ENCODE measurements at regions not wholly inside any gene's neighbourhood (a gene's known extent, or its start where the extent isn't known, plus 50 kb on each side); places are given as distances from the start of the nearest gene placed in this dataset.

DNA sequence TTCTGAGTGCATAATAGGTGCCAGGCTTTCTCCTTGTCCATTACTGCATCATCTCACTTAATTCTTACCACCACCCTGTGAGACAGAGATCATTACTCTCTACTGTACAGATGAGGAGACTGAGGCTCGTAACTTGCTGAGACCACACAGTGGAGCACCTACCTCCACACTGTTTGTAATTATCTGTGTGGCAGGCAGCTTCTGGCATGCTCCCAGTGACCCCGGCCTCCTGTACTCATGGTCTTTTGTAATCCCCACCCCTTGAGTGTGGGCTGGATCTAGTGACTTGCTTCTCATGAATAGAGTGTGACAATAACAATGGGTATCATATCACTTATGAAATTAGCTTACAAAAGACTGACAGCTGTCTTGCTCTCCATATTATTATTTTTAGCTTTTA is 407.3 kb downstream of the MATN1 start:
- DNase-seq (ENCODE audit: low read depth): no peak

DNA sequence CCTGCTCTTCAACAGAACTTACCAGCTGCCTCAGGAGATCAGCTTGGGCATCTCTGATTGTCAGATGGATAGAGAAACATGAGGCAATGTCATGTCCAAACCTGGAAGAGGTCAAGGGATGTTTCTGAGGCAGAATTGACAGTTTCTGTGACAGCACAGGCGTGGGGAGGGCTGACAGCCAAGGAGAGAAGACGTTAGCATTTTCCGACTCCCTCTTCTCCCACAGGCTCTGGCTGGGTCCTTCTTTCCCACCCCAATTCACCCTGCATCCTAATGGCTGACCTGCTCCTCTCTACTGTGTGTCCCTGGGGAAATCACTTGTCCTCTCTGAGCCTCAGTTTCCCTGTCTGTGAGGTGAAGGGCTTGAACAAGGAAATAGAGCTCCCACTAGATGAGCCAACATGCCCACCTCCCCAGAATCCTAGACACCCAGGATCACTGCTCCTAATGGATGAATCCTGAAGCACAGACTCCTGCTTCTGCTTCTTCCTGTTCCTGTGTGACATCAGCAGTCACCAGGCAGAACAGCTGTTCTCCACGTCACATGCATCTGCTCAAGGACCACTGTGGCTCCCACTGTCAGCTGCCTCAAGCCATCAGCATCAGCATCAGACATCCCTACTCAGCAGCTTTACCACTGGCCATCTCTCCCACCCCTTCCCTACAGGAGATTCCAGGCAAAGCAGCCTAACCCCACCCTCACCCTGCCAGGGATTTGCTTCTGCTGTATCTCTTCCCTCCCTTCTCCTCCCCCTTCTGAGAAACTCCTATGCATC is 408.0 kb downstream of the MATN1 start:
- DNase-seq (ENCODE audit: low read depth): no peak

DNA sequence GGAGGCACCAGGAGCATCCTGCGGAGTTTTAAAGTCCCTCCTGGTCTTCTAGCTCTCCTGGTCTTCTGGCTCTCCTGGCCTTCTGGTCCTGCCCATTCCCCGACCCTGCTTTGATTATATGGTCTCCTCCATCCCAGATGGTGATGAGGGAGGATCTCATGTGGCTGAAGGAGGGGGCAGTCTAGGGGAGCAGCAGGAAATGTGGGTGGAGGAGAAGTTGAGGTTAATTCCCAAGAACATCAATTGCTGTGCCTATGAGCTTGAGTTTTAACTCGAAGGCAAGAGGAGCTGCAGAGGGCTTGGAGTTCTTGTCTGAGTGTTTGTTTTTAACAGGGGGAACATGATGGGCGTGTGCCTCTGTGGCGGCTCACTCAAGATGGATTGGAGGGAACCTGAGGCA is 408.8 kb downstream of the MATN1 start:
- DNase-seq (ENCODE audit: low read depth): no peak

DNA sequence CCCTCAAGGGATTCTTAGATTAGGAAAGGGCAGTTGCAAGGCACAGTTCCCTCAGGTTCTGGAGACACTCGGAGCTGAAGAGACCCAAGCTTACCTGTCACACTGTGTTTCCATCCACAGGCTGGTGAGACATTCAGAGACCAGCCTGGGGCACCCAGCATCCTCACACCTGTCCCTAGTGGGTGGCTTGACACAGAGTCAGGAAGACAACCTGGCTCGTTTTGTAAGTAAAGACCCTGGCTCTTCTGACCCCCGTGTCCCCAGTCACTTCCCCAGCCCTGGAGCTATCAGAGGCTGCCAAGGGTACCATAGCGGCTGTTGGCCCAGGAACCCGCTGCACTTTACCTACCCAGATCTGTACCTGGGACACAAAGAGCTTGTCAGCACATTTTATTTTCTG is 409.8 kb downstream of the MATN1 start:
- no peak for DNase-seq (ENCODE audit: low read depth)

DNA sequence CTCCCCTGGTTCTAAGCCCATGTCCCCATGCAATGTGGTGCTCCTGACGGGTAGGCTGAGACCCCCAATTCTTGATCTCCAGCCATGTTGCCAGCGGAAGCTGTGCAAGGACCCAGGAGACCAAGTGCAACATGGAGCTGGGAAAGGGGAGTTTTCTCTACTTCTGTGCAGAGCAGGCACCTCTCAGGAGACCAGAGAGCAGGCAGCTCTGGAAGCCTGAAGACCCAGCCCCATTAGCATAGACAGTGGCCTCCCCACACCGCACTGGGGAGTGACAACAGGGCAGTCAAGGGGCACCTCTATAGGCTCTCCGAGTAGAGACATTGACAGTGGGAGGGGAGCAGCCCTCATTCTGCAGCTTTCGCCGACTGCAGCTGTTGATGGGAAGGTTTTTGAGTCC is 410.2 kb downstream of the MATN1 start:
- no peak for DNase-seq (ENCODE audit: low read depth)

DNA sequence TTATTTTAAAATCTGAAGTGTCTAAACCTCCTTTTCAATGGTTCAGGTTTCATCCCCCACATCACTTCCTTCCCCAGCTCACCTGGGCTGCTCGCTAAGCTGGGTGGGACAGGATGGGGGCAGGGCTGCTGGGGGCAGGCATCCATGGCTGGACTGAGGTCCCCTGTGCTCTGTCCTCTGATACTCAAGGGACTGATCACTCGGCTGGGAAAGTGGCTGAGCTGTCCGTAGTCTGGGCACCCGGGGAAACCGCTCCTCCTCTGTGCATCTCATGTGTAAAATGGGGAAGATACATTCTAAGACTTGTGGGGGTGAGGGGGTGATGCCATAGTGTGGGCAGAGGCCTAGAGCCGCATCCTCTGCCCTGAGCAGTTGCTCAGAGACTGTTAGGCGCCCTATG is 411.2 kb downstream of the MATN1 start:
- DNase-seq (ENCODE audit: low read depth): no peak

DNA sequence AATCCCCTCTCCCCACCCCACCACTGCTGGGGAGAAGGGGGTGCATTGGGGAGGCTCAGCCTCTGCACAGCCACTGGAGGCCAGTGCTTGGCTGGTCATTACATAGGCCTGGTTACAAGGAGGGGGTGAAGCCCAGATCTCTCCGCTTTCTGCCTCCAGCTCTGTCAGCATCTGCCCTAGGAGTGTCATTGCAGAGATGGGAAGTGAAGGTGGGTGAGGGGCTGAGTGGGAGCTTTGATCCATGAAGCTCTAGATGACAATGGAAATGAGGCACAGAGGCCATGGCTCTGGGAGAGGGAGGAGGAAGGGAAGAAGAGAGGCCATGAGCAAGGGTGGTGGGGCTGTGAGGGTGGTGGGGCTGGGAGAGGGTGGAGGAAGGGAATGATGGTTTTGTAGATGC is 411.6 kb downstream of the MATN1 start:
- no peak for DNase-seq (ENCODE audit: low read depth)

DNA sequence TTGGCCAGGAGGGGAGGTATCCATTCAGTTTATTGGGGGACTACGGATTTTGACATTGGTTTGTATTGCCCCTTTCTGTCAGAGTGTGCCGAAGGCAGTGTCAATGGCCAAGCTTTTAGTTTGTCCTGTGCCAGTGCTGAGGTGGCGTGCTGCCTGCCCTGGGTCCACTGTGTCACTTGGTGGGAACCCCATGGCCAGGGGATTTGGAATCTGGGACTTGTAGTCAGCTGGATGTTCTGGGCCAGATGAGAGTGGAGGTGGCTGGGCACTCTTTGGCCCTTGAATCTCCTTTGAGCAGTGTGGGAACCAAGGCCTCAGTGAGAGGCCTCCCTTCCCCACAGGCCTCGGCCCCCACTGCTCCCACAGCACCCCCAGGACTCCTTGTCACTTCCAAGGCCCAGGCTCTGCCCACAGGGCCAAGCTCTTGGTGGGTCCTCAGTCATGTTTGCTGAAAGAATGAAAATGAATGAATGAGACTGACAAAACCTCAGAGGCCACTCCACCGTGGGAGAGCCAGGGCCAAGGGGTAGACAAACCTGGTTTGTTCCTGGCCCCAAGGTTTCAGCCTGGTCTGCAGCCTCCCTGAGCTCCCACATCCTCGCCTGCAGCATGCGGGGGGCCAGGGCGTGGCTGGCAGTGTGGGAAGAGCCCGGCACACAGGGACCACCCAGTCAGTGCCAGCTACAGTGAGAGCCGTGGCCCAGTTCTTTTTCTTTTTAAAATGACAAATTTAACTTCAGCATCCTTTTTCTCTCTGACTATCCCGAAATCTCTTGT is 412.2 kb downstream of the MATN1 start:
- no peak for DNase-seq (ENCODE audit: low read depth)

DNA sequence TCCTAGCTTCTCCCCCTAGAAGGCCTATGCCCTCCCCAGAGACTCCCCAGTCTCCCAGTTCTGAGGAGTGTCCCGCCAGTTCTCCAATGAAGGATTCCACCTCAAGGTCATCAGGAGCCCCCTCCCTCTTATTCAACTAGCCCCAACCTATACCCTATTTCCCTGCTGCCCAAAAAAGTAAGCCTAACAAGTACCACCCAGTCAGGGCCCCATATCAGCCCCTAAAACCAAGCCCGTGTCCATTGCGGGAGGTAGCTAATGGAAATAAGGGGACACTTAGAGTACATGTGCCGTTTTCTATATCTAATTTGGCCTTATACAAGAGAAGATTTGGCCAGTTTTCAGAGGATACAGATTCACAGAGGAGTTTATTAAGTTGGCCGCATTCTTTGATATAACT is 416.2 kb downstream of the MATN1 start:
- DNase-seq (ENCODE audit: low read depth): no peak

DNA sequence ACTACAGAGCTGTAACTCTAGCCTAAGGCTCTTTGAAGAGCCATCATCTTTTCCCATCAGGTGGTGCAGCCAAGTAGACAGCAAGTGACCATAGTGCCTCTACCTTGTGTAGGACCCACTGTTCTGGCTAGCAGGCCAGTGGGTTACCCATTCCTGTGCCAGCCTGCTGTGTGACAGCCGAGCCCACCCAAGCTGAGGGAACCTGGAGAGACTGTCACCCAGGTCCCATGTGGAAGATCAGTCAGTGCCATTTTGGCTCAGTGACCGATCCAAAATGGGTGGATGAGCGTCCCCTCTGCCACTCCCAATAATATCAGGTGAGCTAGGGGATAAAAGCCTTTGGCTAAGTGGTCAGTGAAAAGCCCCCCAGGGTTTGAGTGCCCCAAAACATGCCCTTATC is 417.9 kb downstream of the MATN1 start:
- no peak for DNase-seq (ENCODE audit: low read depth)

DNA sequence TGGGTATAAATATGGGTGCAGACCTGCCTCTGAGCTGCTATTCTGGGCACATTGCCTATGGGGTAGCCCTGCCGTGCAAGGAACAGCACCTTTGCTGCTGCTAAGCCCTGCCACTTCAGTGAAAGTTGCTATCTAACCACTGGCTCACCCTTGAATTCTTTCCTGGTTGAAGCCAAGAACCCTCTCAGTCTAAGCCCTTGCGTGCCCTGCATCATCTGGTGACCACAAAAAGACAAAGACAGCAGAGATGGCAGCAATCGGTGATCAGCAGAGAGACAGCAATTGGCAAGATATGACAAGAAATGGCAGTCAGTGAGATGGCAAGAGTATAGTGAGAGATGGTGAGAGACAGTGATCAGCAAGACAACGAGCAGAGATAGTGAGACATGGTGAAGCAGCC is 418.3 kb downstream of the MATN1 start:
- DNase-seq (ENCODE audit: low read depth): no peak

DNA sequence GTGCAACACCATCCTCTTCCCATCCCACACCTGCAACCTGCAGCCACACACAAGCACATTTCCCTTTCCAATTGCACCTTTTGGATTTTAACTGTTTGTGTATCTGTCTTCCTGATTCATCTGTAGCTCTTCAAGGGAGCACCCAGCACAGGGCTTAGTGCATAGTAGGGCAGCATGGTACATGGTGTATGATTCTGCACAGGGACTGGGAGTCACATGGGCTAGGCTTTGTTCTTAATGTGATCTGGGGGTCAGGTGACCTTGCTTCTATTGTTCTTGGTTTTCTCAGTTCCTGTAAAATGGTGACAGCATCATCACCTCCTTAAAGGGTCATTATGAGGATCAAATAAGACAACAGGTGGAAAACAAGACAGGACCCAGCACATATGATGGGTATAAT is 419.3 kb downstream of the MATN1 start:
- DNase-seq (ENCODE audit: low read depth): no peak

DNA sequence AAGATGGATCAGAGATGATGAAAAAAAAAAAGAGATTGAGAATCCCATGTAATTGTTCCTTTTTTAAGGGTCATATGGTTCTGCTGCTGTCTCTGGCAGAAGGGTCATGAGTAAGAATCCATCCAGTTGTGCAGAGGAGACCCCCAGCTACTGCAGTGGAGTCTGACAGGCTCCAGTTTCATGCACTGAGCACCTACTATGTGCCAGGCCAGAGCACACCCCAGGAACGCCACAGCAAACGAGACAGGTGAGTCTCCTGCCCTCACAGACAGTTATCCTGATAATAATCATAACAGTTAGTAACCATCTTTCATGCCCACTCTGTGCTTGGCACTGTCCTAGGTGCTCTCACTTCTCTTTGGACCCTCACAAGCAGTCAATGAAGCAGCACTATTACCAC is 420.0 kb downstream of the MATN1 start:
- DNase-seq (ENCODE audit: low read depth): no peak

DNA sequence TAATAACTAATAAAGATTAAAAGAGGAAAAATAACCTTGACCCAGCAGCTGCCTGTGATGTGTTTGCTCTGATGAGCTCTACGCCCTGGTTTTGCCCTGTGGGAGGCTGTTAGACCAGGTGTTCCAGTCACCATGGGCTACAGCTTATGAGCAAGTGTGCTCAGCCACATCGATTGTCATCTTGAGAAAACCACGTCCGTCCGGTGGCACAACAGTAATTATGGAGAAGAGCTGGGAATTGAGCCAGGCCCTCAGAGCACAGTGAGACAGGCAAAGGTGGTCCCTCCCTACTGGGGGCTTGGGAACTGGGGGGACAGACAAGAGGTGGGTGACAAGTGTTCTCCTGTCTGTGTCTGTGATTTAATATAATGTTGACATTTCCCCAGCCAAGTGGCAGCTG is 420.5 kb downstream of the MATN1 start:
- no peak for DNase-seq (ENCODE audit: low read depth)

DNA sequence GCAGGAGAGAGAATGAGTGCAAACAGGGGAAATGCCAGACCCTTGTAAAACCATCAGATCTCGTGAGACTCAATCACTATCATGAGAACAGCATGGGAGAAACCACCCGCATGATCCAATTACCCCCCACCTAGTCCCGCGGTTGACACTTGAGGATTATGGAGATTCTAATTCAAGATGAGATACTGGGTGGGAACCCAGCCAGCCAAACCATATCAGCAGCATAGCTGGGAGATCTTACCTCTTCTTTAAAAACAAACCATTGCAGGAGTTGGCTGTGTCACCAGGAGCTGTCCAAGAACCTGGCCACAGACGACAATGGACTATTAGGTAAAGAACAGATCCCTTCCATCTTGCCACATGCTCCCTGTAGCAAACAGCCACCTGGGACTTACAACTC is 422.7 kb downstream of the MATN1 start:
- no peak for DNase-seq (ENCODE audit: low read depth)

DNA sequence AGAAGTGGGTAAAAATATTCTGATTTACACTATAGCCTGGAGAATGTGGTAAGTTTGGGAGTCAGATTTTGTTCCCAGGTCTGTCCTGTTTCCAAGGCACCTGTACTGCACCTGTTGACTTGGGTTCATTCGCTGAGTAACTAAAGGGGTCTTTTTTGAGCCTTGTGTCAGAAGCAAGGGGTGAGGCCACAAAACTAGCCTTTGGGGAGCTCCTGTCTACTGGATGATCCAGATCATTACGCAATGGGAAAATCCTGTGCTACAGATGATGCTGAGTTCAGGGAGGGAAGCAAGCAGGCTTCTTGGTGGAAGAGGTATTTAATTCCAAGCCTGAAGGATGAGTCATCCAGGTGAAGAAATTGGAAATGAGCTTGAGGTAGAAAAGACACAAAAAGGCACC is 424.0 kb downstream of the MATN1 start:
- DNase-seq (ENCODE audit: low read depth): no peak

DNA sequence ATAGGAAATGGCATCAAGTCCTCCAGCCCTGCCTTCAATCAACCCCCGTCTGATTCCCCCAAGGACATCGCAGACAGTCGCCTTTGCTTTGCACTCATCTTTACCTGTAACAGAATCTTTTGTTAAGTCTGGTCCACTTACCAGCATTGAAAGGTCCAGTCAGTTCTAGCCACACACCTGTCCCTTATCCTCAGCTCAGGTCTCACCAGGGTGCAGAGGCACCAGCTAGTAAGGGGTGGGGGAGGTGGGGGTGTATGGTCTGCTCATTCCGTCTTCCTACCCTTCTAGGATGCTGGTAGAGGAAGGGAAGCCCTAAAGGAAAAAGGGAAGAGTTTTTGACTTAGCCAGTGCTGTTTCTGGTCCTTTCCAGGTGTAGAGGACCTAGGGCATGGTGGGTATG is 427.7 kb downstream of the MATN1 start:
- no peak for DNase-seq (ENCODE audit: low read depth)

DNA sequence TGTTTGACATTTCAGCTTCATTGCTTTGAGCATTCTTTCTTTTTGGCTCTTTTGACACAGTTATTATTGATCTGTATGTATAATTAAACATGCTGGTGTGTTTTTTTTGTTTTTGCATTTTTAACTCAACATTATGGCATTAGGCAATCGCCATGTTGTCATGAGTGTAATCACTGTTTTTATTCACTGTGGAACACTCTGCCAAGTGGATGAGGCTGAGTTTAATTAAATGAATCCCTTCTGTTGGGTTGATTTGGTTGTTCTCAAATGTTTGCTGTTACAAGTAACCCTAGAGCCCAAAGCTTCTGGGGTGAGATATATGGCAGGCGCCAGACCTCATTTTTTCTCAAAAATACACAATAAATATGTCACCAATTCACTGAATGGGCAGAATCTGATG is 428.1 kb downstream of the MATN1 start:
- DNase-seq (ENCODE audit: low read depth): no peak

DNA sequence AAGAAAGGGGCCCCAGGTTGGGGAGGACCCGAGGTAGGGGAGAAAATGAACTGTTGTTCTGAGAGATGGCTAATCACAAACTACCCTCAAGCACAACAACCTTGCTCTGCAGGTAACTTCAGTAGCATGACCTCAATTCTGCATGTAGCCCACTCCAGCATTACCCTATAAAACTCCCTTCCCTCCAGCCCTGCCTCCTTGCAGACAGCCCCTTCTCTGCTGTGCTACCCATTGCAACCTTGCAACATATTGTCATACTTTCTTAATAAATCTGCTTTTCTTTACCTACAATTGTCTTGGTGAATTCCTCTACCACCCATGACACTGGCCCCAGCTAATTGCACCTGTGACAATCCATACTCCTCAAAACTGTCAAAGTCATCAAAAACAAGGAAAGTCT is 428.9 kb downstream of the MATN1 start:
- DNase-seq (ENCODE audit: low read depth): no peak

DNA sequence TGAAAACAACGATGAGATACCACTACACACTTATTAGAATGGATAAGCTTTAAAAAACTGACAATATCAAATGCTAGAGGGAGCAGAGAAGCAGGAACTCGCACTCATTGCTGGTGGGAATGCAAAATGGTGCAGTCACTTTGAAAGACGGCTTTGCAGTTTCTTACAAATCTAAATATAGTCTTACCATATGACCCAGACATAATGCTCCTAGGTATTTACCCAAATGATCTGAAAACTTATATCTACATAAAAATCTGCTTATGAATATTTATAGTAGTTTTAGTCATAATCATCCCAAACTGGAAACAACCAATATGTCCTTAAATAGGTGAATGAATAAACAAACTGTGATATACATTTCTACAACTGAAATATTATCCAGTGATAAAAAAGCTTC is 430.9 kb downstream of the MATN1 start:
- DNase-seq (ENCODE audit: low read depth): no peak

DNA sequence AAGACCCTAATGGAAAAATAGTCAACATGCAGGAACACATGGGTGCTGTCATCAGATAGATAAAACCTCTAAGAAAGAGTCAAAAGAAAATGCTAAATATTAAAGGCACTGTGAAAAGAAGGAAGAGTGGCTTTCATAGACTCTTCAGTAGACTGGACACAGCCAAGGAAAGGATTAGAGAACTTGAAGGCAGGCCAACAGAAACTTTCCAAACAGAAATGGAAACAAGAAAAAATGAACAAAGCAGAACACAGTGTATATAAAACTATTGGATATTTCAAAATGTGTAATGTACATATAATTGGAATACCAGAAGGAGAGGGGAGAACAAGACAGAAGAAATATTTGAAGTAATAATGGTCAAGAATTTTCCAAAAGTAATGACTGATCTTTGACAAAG is 431.9 kb downstream of the MATN1 start:
- no peak for DNase-seq (ENCODE audit: low read depth)

DNA sequence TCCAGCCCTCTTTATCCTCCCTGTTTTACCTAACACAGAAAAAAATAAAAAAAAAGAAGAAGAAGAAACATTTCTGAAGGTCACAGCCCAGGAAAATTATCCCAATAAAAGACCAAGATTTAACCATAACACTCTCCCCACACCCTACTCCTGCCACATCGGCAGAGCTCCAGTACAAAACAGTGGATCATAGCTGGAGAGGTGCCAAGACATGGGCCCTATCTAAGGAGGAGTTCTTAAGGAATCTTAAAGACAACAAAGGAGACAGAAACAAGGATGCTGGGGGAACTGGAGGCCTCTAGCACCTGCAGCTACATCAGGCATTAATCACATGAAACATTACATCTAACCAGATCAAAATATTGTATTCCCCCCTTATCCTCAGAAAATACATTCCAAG is 432.8 kb downstream of the MATN1 start:
- DNase-seq (ENCODE audit: low read depth): no peak

DNA sequence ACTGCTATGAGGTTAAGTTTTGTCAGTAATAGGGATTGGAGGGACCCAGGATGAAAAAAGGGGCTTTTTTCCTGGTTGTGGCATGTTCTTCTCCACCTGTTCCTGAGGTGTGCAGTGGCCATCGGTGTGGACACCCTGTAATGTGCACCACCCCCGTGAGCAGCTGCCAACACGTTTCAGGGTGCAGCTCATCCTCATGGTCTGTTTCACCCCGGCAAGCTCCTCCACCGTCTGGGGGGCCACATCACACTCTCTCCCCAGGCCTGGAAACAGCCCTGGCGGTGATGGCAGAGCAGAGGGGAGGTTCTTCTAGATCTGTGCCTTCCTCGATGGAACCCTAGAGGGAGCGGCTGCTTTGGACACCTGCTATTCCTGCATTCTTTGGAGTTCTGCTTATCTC is 435.4 kb downstream of the MATN1 start:
- no peak for DNase-seq (ENCODE audit: low read depth)
